LNCaP clone FGC (cell line): ENCODE measurements at regions not wholly inside any gene's neighbourhood (a gene's known extent, or its start where the extent isn't known, plus 50 kb on each side); places are given as distances from the start of the nearest gene placed in this dataset.

Experiments used
- DNase-seq: peaks from one replicate; pipeline ENCODE4 v3.0.0-alpha.2; 2011; ENCODE audit warnings: low read depth
- H3K4me3 ChIP-seq: 2 replicates; pipeline ENCODE4 v1.5.1; 2011; ENCODE audit warnings: mild to moderate bottlenecking, low read depth, low read length, control low read depth
- TF ChIP-seq, protein P1 (sequence below): IDR thresholded peaks from 2 replicates; pipeline ENCODE4 v1.5.1; 2012; ENCODE audit warnings: mild to moderate bottlenecking; ENCODE audit not compliant: control insufficient read depth, insufficient read depth; ENCODE audit errors: extremely low read depth

- TF ChIP-seq, protein P1, sequence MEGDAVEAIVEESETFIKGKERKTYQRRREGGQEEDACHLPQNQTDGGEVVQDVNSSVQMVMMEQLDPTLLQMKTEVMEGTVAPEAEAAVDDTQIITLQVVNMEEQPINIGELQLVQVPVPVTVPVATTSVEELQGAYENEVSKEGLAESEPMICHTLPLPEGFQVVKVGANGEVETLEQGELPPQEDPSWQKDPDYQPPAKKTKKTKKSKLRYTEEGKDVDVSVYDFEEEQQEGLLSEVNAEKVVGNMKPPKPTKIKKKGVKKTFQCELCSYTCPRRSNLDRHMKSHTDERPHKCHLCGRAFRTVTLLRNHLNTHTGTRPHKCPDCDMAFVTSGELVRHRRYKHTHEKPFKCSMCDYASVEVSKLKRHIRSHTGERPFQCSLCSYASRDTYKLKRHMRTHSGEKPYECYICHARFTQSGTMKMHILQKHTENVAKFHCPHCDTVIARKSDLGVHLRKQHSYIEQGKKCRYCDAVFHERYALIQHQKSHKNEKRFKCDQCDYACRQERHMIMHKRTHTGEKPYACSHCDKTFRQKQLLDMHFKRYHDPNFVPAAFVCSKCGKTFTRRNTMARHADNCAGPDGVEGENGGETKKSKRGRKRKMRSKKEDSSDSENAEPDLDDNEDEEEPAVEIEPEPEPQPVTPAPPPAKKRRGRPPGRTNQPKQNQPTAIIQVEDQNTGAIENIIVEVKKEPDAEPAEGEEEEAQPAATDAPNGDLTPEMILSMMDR: no peak
- H3K4me3 ChIP-seq: no peak overlapping the region
- DNase-seq: no peak
These were observed 88.3 kb downstream of the ANKRD60 start for GRCh38 chr20:58139849-58140786.

GRCh38 chr20:58138395-58138794 lies 90.1 kb downstream of the ANKRD60 start:
- TF ChIP-seq, protein P1: no peak
- no peak overlapping the region for H3K4me3 ChIP-seq
- DNase-seq: no peak

DNA sequence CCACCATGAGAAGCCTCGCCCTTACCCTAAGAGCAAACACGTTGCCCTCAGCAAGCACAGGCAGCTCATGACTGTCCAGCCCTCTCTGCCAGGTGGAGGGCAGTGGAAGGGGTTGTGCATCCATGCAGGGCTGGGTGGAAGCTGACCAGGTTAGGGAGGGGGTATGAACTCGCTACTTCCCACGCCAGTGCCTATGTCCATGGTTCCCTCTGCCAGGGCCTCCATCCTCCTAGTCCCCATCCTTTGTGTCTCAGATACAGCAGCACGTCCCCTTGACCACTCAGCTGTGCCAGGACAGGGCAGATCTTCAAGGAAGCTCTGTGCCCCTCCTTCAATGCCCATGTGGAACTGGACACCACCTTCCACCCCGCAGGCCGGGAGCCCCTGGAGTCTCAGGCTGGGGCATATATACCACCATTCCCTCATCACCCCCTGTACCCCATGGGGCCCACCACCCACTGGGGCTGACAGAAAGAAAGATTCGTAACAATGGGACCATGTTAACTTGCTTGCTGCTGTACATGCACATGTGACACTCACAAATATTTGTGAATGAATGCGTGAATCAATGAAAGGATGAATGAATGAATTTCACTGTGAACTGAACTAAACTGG lies 90.7 kb downstream of the ANKRD60 start:
- TF ChIP-seq, protein P1: no peak
- H3K4me3 ChIP-seq: no peak overlapping the region
- DNase-seq: no peak

DNA sequence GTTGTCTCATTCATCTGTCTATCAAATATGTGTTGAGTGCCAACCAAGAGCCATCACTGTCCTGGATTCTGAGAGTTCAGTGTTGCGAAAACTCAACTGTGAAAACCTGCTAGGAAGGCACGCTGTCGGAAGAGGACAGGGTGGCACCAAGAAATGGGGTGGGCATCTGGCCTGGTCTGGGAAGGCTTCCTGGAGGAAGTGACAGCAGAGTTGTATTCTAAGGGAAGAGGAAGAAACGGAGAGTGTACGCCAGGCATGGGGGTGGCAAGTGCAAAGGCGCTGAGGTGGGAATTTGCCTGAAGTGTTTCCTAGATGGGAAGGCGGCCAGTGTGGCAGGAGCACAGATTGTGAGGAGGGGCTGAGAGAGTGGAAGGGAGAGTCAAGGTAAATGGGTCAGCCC lies 91.2 kb downstream of the ANKRD60 start:
- no peak for DNase-seq
- TF ChIP-seq, protein P1: no peak
- H3K4me3 ChIP-seq: no peak overlapping the region

- no peak overlapping the region for H3K4me3 ChIP-seq
- TF ChIP-seq, protein P1: no peak
- no peak for DNase-seq
These were observed 92.3 kb downstream of the ANKRD60 start for GRCh38 chr20:58136149-58136484.

GRCh38 chr20:58135441-58136148 lies 92.9 kb downstream of the ANKRD60 start:
- H3K4me3 ChIP-seq: no peak overlapping the region
- no peak for DNase-seq
- TF ChIP-seq, protein P1: no peak
